ENCODE measurements at regions not wholly inside any gene's neighbourhood (a gene's known extent, or its start where the extent isn't known, plus 50 kb on each side); places are given as distances from the start of the nearest gene placed in this dataset.

- TF ChIP-seq CTCF (IDR thresholded peaks at IDR 0.05) (no peak), POLR2A (IDR thresholded peaks at IDR 0.05) (no peak)
Observed at GRCh38 chr21:14879458-14879857, 185.3 kb downstream of the NRIP1 start.
